Trophoblast cell (in vitro differentiated cells and primary cell): ENCODE measurements at regions not wholly inside any gene's neighbourhood (a gene's known extent, or its start where the extent isn't known, plus 50 kb on each side); places are given as distances from the start of the nearest gene placed in this dataset.

Source experiments
- DNase-seq, 2 donors: peaks; one replicate each; pipeline ENCODE4 v3.0.0-alpha.2; 2016
- H2AFZ ChIP-seq: 2 replicates; pipeline ENCODE4 v1.6.1; 2013; ENCODE audit warnings: low read length, moderate library complexity, mild to moderate bottlenecking; ENCODE audit not compliant: insufficient read depth, poor library complexity
- H2AK5ac ChIP-seq: 2 replicates; pipeline ENCODE4 v1.6.1; 2013; ENCODE audit warnings: mild to moderate bottlenecking, low read length
- H2BK120ac ChIP-seq: 2 replicates; pipeline ENCODE4 v1.6.1; 2013; ENCODE audit warnings: low read length, mild to moderate bottlenecking, moderate library complexity; ENCODE audit not compliant: insufficient read depth, poor library complexity
- H2BK12ac ChIP-seq: 2 replicates; pipeline ENCODE4 v1.6.1; 2013; ENCODE audit warnings: mild to moderate bottlenecking, low read length, moderate library complexity
- H2BK5ac ChIP-seq: 2 replicates; pipeline ENCODE4 v1.6.1; 2013; ENCODE audit warnings: low read length, low read depth, moderate library complexity, mild to moderate bottlenecking; ENCODE audit not compliant: poor library complexity
- H3K14ac ChIP-seq: 2 replicates; pipeline ENCODE4 v1.6.1; 2013; ENCODE audit warnings: mild to moderate bottlenecking, low read length
- H3K18ac ChIP-seq: 2 replicates; pipeline ENCODE4 v1.6.1; 2013; ENCODE audit warnings: mild to moderate bottlenecking, low read length
- H3K23ac ChIP-seq: 2 replicates; pipeline ENCODE4 v1.6.1; 2013; ENCODE audit warnings: low read length
- H3K27ac ChIP-seq: 2 replicates; pipeline ENCODE4 v1.5.1; 2013; ENCODE audit warnings: low read depth, mild to moderate bottlenecking, inconsistent platforms, low read length, moderate library complexity
- H3K27me3 ChIP-seq: 2 replicates; pipeline ENCODE4 v1.6.1; 2013; ENCODE audit warnings: inconsistent platforms, mild to moderate bottlenecking, low read length, moderate library complexity; ENCODE audit not compliant: insufficient read depth
- H3K36me3 ChIP-seq, 2 experiments: 1 replicate in 1 of 2; 2 replicates in 1 of 2; pipeline ENCODE4 v1.6.1; 2013; ENCODE audit warnings: low read length in 2 of 2, mild to moderate bottlenecking in 2 of 2, moderate library complexity in 1 of 2; ENCODE audit not compliant: insufficient read depth in 2 of 2, control insufficient read depth in 1 of 2
- H3K4ac ChIP-seq: 2 replicates; pipeline ENCODE4 v1.6.1; 2013; ENCODE audit warnings: low read depth, mild to moderate bottlenecking, low read length, moderate library complexity
- H3K4me1 ChIP-seq, 2 experiments: 1 replicate in 1 of 2; 2 replicates in 1 of 2; pipeline ENCODE4 v1.6.1; 2013; ENCODE audit warnings: low read length in 2 of 2, mild to moderate bottlenecking in 2 of 2, moderate library complexity in 1 of 2; ENCODE audit not compliant: insufficient read depth in 2 of 2, control insufficient read depth in 1 of 2
- H3K4me2 ChIP-seq: 2 replicates; pipeline ENCODE4 v1.6.1; 2013; ENCODE audit warnings: inconsistent platforms, mild to moderate bottlenecking, low read length, moderate library complexity
- H3K4me3 ChIP-seq: 2 replicates; pipeline ENCODE4 v1.5.1; 2013; ENCODE audit warnings: mild to moderate bottlenecking, low read depth, low read length, inconsistent platforms
- H3K79me1 ChIP-seq: one replicate; pipeline ENCODE4 v1.6.1; 2013; ENCODE audit warnings: low read length
- H3K79me2 ChIP-seq: 2 replicates; pipeline ENCODE4 v1.6.1; 2013; ENCODE audit warnings: low read length, mild to moderate bottlenecking; ENCODE audit not compliant: control insufficient read depth, insufficient read depth, poor library complexity
- H3K9ac ChIP-seq: 2 replicates; pipeline ENCODE4 v1.6.1; 2013; ENCODE audit warnings: mild to moderate bottlenecking, low read length
- H3K9me3 ChIP-seq: 2 replicates; pipeline ENCODE4 v1.6.1; 2013; ENCODE audit warnings: low read depth, mild to moderate bottlenecking, control low read depth, inconsistent platforms, low read length; ENCODE audit not compliant: insufficient read depth
- H4K12ac ChIP-seq: 2 replicates; pipeline ENCODE4 v1.6.1; 2013; ENCODE audit warnings: low read depth, mild to moderate bottlenecking, low read length, moderate library complexity
- H4K8ac ChIP-seq: 2 replicates; pipeline ENCODE4 v1.6.1; 2013; ENCODE audit warnings: low read depth, mild to moderate bottlenecking, low read length, moderate library complexity
- H4K91ac ChIP-seq: one replicate; pipeline ENCODE4 v1.6.1; 2013; ENCODE audit warnings: low read depth, mild to moderate bottlenecking, low read length, moderate library complexity
- WGBS: extraction: QIAGEN DNeasy Blood & Tissue Kit; methylation state at CpG from one replicate; pipeline ENCODE4 v1.1.7; 2013; ENCODE audit warnings: missing lambda C conversion rate; ENCODE audit not compliant: insufficient read length, insufficient coverage; ENCODE audit errors: extremely low coverage; 5-methylcytosine and 5-hydroxymethylcytosine counted together

DNA sequence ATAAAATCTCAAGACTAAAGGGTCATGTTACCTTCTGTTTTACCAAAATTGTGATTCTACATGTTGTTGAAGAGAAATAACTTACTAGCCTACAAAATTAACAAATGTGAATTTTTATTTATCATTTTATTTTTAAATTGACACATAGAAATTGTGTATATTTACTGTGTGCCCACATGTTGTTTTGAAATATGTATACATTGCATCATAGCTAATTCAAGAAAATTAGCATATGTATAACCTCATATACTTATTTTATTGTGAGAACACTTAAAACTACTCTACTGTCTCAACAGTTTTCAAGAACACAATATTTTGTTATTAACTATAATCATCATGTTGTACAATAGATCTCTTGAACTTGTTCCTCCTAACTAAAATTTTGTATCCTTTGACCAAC, 177.8 kb downstream of the EPM2A start:
- Histone ChIP-seq H3K9ac (no peak overlapping the region), H3K4me1 (no peaks in the 10 kb centered on the region), H3K9me3 (no peaks in the 10 kb centered on the region), H4K12ac (no peak overlapping the region), H3K79me1 (no peaks in the 10 kb centered on the region), H3K79me2 (no peaks in the 10 kb centered on the region), H2BK12ac (no peak overlapping the region), H3K18ac (no peak overlapping the region), H3K27me3 (no peaks in the 10 kb centered on the region), H2AK5ac (no peak overlapping the region), H3K36me3 (no peaks in the 10 kb centered on the region), H3K27ac (no peak overlapping the region), H2AFZ (no peak overlapping the region), H2BK5ac (no peak overlapping the region), H3K23ac (no peak overlapping the region), H4K8ac (no peak overlapping the region), H3K4me2 (no peak overlapping the region), H3K14ac (no peak overlapping the region), H2BK120ac (no peak overlapping the region), H3K4me3 (no peak overlapping the region), H4K91ac (no peak overlapping the region), H3K4ac (no peak overlapping the region)
- DNase-seq: no peak

DNA sequence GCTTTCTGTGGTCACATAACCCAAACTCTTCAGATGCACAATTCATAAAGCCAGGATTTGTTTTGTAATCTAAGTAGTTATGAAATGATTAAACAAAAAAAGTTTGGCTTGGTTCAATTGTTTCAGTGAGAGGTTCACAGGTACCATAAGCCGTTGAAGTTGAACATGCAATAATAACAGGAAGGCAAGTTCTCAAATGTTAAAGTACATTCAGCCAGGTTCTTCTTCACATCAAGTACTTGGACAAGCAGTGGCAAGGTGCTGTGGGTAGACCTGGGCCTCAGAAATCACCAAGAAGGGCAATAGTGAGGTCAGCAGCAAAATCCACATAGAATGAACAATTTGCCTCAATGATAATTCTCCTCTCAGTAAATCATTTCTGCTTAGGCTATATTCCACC, 175.5 kb downstream of the EPM2A start:
- H3K79me2 ChIP-seq: no peaks in the 10 kb centered on the region
- no peak overlapping the region for H4K12ac ChIP-seq
- no peak overlapping the region for H3K23ac ChIP-seq
- H2BK120ac ChIP-seq: no peak overlapping the region
- no peak overlapping the region for H2AK5ac ChIP-seq
- H3K9ac ChIP-seq: no peak overlapping the region
- H2AFZ ChIP-seq: no peak overlapping the region
- no peak overlapping the region for H3K27ac ChIP-seq
- WGBS: no CpG with 5 or more reads among the region's 1 CpG
- H3K4me3 ChIP-seq: no peak overlapping the region
- H2BK5ac ChIP-seq: no peak overlapping the region
- H3K4me2 ChIP-seq: no peak overlapping the region
- no peaks in the 10 kb centered on the region for H3K36me3 ChIP-seq
- H3K14ac ChIP-seq: no peak overlapping the region
- H3K79me1 ChIP-seq: no peaks in the 10 kb centered on the region
- H4K8ac ChIP-seq: no peak overlapping the region
- H3K9me3 ChIP-seq: no peaks in the 10 kb centered on the region
- DNase-seq: no peak
- no peaks in the 10 kb centered on the region for H3K4me1 ChIP-seq
- H4K91ac ChIP-seq: no peak overlapping the region
- no peak overlapping the region for H2BK12ac ChIP-seq
- H3K27me3 ChIP-seq: no peaks in the 10 kb centered on the region
- H3K18ac ChIP-seq: no peak overlapping the region
- H3K4ac ChIP-seq: no peak overlapping the region

DNA sequence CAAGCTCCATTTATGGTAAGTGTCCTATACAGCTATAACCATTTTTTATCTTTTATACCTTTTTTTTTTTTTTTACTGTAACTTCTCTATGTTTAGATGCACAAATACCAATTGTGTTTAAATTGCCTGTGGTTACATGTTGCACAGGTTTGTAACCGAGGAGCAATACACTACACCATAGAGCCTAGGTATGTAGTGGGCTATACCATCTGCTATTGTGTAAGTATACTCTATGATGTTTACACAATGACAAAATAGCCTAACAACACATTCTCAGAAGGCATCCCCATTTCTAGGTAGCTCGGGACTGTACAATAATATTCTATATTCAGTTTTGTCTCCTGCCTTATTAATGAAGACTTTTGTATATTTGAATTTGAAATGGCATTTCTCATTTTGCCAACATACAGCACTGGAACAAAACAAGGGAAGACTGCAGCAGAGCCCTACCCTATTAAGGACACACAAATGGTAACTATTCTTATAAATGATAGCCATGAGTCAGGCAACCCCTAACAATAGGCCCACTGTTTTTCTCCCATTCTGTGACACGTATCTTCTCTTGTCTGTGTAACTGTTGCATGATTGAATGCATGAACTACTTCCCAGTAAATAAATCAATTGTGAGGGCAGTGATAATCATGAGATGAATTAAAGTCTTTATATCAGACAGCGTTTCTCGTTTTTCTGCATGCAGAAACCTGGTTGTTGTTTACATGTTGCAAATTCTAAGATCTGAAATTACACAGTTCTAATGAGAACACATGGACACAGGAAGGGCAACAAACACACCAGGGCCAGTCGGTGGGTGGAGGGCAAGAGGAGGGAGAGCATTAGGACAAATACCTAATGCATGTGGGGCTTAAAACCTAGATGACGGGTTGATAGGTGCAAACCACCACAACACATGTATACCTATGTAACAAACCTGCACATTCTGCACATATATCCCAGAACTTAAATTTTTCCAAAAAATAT, 173.9 kb downstream of the EPM2A start:
- H3K4me3 ChIP-seq: no peak overlapping the region
- no peak overlapping the region for H3K4me2 ChIP-seq
- no peak overlapping the region for H2AK5ac ChIP-seq
- no peaks in the 10 kb centered on the region for H3K9me3 ChIP-seq
- H2BK12ac ChIP-seq: no peak overlapping the region
- H3K36me3 ChIP-seq: no peaks in the 10 kb centered on the region
- H3K9ac ChIP-seq: no peak overlapping the region
- DNase-seq: no peak
- H2BK5ac ChIP-seq: no peak overlapping the region
- WGBS: no CpG with 5 or more reads among the region's 7 CpGs
- H2BK120ac ChIP-seq: no peak overlapping the region
- no peak overlapping the region for H2AFZ ChIP-seq
- no peak overlapping the region for H3K27ac ChIP-seq
- H3K79me2 ChIP-seq: no peaks in the 10 kb centered on the region
- H3K23ac ChIP-seq: no peak overlapping the region
- no peak overlapping the region for H3K18ac ChIP-seq
- H3K27me3 ChIP-seq: no peaks in the 10 kb centered on the region
- H3K79me1 ChIP-seq: no peaks in the 10 kb centered on the region
- no peak overlapping the region for H3K14ac ChIP-seq
- H4K8ac ChIP-seq: no peak overlapping the region
- no peak overlapping the region for H4K12ac ChIP-seq
- H3K4ac ChIP-seq: no peak overlapping the region
- H4K91ac ChIP-seq: no peak overlapping the region
- H3K4me1 ChIP-seq: no peaks in the 10 kb centered on the region

DNA sequence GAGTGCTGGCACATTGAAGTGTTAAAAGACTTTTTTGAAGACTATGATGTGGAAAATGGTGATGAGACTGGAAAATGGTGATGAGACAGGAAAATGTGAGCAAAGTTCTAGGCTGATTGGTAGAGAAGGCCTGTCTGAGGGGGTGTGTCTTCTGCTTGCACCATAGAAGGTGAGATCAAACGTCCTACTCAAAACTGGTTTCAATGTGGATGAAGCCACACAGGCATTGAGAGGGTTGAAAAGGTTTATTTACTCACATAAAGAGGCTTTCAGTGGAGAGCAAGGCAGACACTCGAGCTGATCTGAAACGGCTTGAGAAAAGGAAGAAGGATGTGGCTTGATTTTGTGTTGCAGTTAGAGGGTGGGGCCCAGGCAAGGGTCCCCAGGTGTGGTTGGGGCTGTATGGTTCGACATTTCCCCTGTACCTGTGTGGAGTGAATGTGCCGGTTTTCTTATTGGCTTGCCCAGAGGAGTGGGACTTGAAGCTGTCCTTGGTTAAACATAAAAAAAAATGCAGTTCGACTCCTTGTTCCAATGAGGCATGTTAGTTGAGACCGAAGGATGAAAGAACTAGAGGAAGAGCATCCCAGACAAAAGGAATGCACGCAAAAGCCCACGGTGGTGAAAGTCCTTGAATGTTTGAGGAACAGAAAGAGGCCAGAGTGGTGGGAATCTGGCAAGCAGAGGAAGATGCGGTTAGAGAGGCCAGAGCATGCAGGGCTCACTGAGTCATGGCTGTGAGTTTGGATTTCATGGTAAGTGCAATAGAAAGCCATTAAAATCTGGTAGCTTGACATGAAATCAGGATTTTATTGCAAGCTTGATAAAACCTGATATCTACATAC, 172.3 kb downstream of the EPM2A start:
- no peak overlapping the region for H4K91ac ChIP-seq
- no peaks in the 10 kb centered on the region for H3K9me3 ChIP-seq
- H2BK12ac ChIP-seq: no peak overlapping the region
- DNase-seq: no peak
- no peak overlapping the region for H3K4me3 ChIP-seq
- H3K79me1 ChIP-seq: no peaks in the 10 kb centered on the region
- no peak overlapping the region for H3K4ac ChIP-seq
- no peak overlapping the region for H2AK5ac ChIP-seq
- H3K36me3 ChIP-seq: no peaks in the 10 kb centered on the region
- H3K4me2 ChIP-seq: no peak overlapping the region
- H3K4me1 ChIP-seq: no peaks in the 10 kb centered on the region
- no peak overlapping the region for H3K9ac ChIP-seq
- WGBS: no CpG with 5 or more reads among the region's 10 CpGs
- H3K18ac ChIP-seq: no peak overlapping the region
- no peak overlapping the region for H3K23ac ChIP-seq
- H2BK5ac ChIP-seq: no peak overlapping the region
- H2AFZ ChIP-seq: no peak overlapping the region
- no peak overlapping the region for H2BK120ac ChIP-seq
- H3K14ac ChIP-seq: no peak overlapping the region
- H4K8ac ChIP-seq: no peak overlapping the region
- H3K79me2 ChIP-seq: no peaks in the 10 kb centered on the region
- no peak overlapping the region for H4K12ac ChIP-seq
- H3K27ac ChIP-seq: no peak overlapping the region
- no peaks in the 10 kb centered on the region for H3K27me3 ChIP-seq
